Left ventricle myocardium inferior (tissue), 1 donor: ENCODE measurements at regions not wholly inside any gene's neighbourhood (a gene's known extent, or its start where the extent isn't known, plus 50 kb on each side); places are given as distances from the start of the nearest gene placed in this dataset.

ENCODE experiments used
- DNase-seq: peaks from one replicate; pipeline ENCODE4 v3.0.0-alpha.2; 2020
- H3K27ac ChIP-seq: fragments of 200-600 bp; replicated peaks from 2 replicates; pipeline ENCODE4 v1.8.0; 2021
- H3K27me3 ChIP-seq: fragments of 200-600 bp; 2 replicates; pipeline ENCODE4 v1.8.0; 2021; ENCODE audit warnings: low read depth
- H3K36me3 ChIP-seq: fragments of 200-600 bp; 2 replicates; pipeline ENCODE4 v1.8.0; 2021
- H3K4me1 ChIP-seq: fragments of 200-600 bp; 2 replicates; pipeline ENCODE4 v1.8.0; 2021
- H3K4me3 ChIP-seq: fragments of 200-600 bp; 2 replicates; pipeline ENCODE4 v1.8.0; 2021; ENCODE audit warnings: mild to moderate bottlenecking, moderate library complexity
- H3K9me3 ChIP-seq: fragments of 200-600 bp; replicated peaks from 2 replicates; pipeline ENCODE4 v1.8.0; 2021
- intact Hi-C: fragments of 100-400 bp; cut with micrococcal nuclease; formaldehyde crosslinking; loops from one replicate; pipeline ENCODE4 v1.11.0; 2022
- TF ChIP-seq, protein P1 (sequence below): fragments of 200-600 bp; IDR thresholded peaks from 2 replicates; pipeline ENCODE4 v1.8.0; 2021; ENCODE audit warnings: antibody characterized with exemption, mild to moderate bottlenecking, borderline replicate concordance
- donor health status: DM: no; HTN: yes; CAD: no; lungs with severe emphysema.

DNA sequence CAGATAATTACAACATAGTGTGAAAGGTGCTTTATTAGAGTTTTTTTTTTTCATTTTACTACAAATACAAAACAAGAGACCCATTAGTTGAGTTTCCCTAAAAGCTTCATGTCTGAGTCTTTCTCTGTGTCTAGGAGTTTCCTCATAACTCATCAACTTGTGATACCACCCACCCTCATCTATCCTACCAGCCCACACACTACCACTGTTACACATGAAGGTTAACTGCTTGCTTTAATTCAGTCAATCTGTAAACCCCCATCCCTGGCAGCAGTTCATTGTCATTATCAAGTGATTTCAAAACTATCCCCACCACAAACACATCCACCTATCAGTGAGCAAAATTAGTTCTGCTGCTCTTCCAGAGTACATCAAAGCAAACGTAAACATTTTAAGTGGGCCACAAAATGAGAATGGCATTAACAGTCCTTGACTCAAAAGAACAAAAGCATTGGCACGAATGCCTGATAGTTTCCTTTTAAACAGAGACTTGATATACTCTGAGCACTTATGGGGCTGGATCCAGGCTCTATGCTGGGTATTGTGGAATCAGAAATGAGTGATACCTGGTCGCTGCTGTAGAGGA is 331.6 kb upstream of the FAM241A start:
- no peaks in the 10 kb centered on the region for H3K36me3 ChIP-seq
- H3K27ac ChIP-seq: no peak overlapping the region
- no peak for DNase-seq
- H3K9me3 ChIP-seq: peaks cover 25% of the 10 kb centered on the region
- no peaks in the 10 kb centered on the region for H3K27me3 ChIP-seq
- H3K4me1 ChIP-seq: no peaks in the 10 kb centered on the region
- no peak overlapping the region for H3K4me3 ChIP-seq
- intact Hi-C loops: no loop called here
- TF ChIP-seq, protein P1, sequence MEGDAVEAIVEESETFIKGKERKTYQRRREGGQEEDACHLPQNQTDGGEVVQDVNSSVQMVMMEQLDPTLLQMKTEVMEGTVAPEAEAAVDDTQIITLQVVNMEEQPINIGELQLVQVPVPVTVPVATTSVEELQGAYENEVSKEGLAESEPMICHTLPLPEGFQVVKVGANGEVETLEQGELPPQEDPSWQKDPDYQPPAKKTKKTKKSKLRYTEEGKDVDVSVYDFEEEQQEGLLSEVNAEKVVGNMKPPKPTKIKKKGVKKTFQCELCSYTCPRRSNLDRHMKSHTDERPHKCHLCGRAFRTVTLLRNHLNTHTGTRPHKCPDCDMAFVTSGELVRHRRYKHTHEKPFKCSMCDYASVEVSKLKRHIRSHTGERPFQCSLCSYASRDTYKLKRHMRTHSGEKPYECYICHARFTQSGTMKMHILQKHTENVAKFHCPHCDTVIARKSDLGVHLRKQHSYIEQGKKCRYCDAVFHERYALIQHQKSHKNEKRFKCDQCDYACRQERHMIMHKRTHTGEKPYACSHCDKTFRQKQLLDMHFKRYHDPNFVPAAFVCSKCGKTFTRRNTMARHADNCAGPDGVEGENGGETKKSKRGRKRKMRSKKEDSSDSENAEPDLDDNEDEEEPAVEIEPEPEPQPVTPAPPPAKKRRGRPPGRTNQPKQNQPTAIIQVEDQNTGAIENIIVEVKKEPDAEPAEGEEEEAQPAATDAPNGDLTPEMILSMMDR: no peak

DNA sequence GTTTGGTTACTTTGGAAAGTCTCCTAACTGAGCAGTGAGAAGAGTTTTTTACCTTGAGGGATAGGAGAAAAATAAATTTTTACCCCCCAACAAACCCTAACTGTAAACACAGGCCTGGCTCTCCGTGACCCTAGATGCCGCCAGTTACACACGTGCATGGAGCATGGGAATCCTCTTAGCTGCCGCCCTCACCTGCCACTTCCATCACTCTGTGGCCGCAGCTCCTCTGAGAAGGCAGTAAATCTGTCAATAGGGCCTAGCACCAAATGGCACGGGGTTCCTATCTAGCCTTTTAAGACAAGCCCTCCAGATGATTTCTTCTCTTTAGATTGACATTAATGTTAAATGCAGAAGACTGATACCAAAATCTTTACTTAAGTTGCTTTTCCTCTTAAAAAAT is 330.3 kb upstream of the FAM241A start:
- no peaks in the 10 kb centered on the region for H3K4me1 ChIP-seq
- DNase-seq: no peak
- TF ChIP-seq, protein P1: no peak
- no peak overlapping the region for H3K4me3 ChIP-seq
- H3K27ac ChIP-seq: no peak overlapping the region
- H3K27me3 ChIP-seq: no peaks in the 10 kb centered on the region
- intact Hi-C loops: no loop called here
- H3K9me3 ChIP-seq: peaks cover 28% of the 10 kb centered on the region
- H3K36me3 ChIP-seq: no peaks in the 10 kb centered on the region

DNA sequence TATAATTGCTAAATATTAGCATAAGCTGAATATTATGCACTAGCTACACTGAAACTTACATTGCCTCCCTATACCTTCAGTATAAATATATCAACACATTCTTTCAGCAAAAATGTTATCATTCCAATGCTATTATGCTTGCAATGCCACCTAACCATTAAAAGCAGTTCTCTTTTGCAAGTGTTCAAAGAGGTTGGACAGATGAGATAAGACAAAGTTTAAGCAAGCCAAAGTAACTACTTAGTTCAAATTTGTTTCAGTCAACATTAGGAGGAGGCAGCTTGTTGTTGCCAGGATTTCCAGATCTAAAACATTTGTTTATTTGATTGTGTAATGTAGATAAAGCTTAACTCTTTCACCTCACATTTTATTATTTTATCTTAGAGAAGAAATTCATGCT is 323.9 kb upstream of the FAM241A start:
- H3K36me3 ChIP-seq: no peaks in the 10 kb centered on the region
- DNase-seq: no peak
- H3K9me3 ChIP-seq: peaks cover 25% of the 10 kb centered on the region
- H3K27me3 ChIP-seq: no peaks in the 10 kb centered on the region
- H3K4me1 ChIP-seq: no peaks in the 10 kb centered on the region
- intact Hi-C loops: no loop called here
- no peak overlapping the region for H3K4me3 ChIP-seq
- TF ChIP-seq, protein P1: no peak
- H3K27ac ChIP-seq: no peak overlapping the region

DNA sequence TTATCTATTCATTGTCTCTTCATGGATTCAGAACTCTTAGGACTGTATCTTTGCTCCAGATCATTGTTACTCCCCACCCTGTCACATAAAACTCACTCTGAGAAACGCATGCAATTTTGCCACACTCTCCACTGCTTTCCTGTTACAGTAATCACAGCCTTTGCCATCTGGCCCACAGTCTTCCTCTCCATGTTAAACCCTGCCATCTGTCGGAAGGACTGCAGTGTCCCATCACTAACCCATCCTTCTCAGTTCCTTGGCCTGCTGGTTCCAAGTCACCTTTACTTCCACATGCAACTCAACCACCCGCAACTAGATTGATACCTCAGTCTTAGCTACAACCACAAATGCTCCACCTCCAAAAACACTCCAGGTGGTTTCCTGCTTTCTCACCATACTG is 308.7 kb upstream of the FAM241A start:
- Histone ChIP-seq H3K4me1 (no peaks in the 10 kb centered on the region), H3K27me3 (no peaks in the 10 kb centered on the region), H3K4me3 (no peak overlapping the region), H3K36me3 (no peaks in the 10 kb centered on the region), H3K27ac (no peak overlapping the region), H3K9me3 (no peaks in the 10 kb centered on the region)
- intact Hi-C loops: no loop called here
- DNase-seq: no peak
- TF ChIP-seq, protein P1: no peak

DNA sequence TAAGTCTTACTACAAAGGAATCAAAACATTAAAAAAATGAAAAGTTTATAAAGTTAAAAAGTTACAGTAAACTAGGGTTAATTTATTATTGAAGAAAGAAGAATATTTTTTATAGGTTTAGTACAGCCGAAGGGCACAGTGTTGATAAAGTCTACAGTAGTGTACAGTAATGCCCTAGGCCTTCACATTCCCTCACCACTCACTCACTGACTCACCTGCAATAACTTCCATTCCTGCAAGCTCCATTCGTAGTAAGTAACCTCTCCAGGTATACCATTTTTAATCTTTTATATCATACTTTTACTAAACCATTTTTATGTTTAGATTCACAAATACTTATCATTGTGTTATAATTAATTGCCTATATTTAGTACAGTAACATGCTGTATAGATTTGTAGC is 307.5 kb upstream of the FAM241A start:
- TF ChIP-seq, protein P1: no peak
- DNase-seq: no peak

More for the DNA sequence above, 307.5 kb upstream of the FAM241A start:
- intact Hi-C loops: no loop called here
- no peaks in the 10 kb centered on the region for H3K4me1 ChIP-seq
- no peaks in the 10 kb centered on the region for H3K36me3 ChIP-seq
- no peak overlapping the region for H3K4me3 ChIP-seq
- H3K27me3 ChIP-seq: no peaks in the 10 kb centered on the region
- no peaks in the 10 kb centered on the region for H3K9me3 ChIP-seq
- no peak overlapping the region for H3K27ac ChIP-seq
